ENCODE measurements at regions not wholly inside any gene's neighbourhood (a gene's known extent, or its start where the extent isn't known, plus 50 kb on each side); places are given as distances from the start of the nearest gene placed in this dataset.

DNA sequence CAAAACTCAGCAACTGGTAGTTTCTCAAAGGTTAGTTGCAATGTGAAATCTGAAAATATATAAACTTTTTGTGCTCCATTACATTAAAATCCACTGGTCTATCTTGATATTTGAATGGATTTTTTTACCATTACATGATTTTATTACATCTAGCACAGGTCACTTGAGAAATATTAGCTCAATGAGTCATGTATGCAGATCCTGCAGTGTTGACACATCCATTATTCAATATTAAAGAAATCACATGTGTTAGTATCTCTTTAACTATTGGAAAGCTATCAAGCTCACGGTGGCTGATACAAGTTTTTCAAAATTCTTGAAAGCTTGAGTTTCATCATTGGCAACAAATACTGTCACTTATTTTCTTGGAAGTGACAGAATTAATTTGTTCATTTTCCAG lies 373.9 kb upstream of the TSHZ3 start:
- no peaks in the 10 kb centered on the region for H3K79me2 ChIP-seq
- TF ChIP-seq EZH2 (IDR thresholded peaks at IDR 0.05; ENCODE audit: borderline replicate concordance) (no peak), EZH2phosphoT487 (IDR thresholded peaks at IDR 0.05; ENCODE audit: low read depth, severe bottlenecking, unreplicated experiment) (no peak), CTCF (IDR thresholded peaks at IDR 0.05; ENCODE audit: poor library complexity) (no peak)
- H3K9me3 ChIP-seq (ENCODE audit: low read depth), result no peaks in the 10 kb centered on the region
- no peaks in the 10 kb centered on the region for H3K4me1 ChIP-seq (ENCODE audit: insufficient read depth)
- H3K4me3 ChIP-seq, result no peak overlapping the region
- no peaks in the 10 kb centered on the region for H4K20me1 ChIP-seq (ENCODE audit: insufficient read depth, poor library complexity, severe bottlenecking)
- H3K9me2 ChIP-seq (replicated peaks; ENCODE audit: insufficient read depth), result no peaks in the 10 kb centered on the region
- H3K36me3 ChIP-seq (replicated peaks; ENCODE audit: insufficient read depth, low read depth), result no peaks in the 10 kb centered on the region
- no peak overlapping the region for H2AFZ ChIP-seq
- no peak overlapping the region for H3K27ac ChIP-seq
- DNase-seq (ENCODE audit: low spot score), result no peak
- 88% methylated on average over 1 of the region's 1 CpG for WGBS (ENCODE audit: low lambda C conversion rate, missing lambda C conversion rate)
- H3K27me3 ChIP-seq, result no peaks in the 10 kb centered on the region
- H3K4me2 ChIP-seq, result no peak overlapping the region

DNA sequence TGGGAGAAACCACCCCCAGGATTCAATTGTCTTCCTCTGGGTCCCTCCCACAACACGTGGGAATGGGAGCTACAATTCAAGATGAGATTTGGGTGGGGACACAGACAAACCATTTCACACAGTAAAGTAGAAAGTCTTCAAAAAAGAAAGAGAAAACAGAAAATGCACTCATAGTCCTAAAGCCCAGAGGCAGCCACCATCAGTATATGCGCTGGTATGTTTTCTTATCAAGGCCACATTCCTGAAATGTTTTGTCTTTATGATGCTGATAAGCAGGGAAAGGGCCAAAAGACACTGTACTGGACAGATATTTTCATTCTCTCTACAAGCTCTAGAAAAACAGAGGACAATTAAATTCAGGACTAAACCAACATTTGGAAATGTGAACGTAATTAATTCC lies 375.8 kb upstream of the TSHZ3 start:
- WGBS (ENCODE audit: low lambda C conversion rate, missing lambda C conversion rate), result 28% methylated on average over 3 of the region's 3 CpGs

GRCh38 chr19:31727536-31727935 lies 378.3 kb upstream of the TSHZ3 start:
- WGBS (ENCODE audit: low lambda C conversion rate, missing lambda C conversion rate), result 94% methylated on average over 10 of the region's 10 CpGs
- Histone ChIP-seq H2AFZ (no peak overlapping the region), H3K4me3 (no peak overlapping the region), H3K4me2 (no peak overlapping the region), H3K27ac (no peak overlapping the region), H3K79me2 (no peaks in the 10 kb centered on the region), H3K27me3 (no peaks in the 10 kb centered on the region), H3K9me3 (ENCODE audit: low read depth) (no peaks in the 10 kb centered on the region), H3K4me1 (ENCODE audit: insufficient read depth) (no peaks in the 10 kb centered on the region), H3K36me3 (replicated peaks; ENCODE audit: insufficient read depth, low read depth) (no peaks in the 10 kb centered on the region), H4K20me1 (ENCODE audit: insufficient read depth, poor library complexity, severe bottlenecking) (no peaks in the 10 kb centered on the region), H3K9me2 (replicated peaks; ENCODE audit: insufficient read depth) (no peaks in the 10 kb centered on the region)
- no peak for DNase-seq (ENCODE audit: low spot score)
- TF ChIP-seq EZH2phosphoT487 (IDR thresholded peaks at IDR 0.05; ENCODE audit: low read depth, severe bottlenecking, unreplicated experiment), result no peak
- no peak for TF ChIP-seq CTCF (IDR thresholded peaks at IDR 0.05; ENCODE audit: poor library complexity)
- no peak for TF ChIP-seq EZH2 (IDR thresholded peaks at IDR 0.05; ENCODE audit: borderline replicate concordance)

More for the DNA sequence above, 375.8 kb upstream of the TSHZ3 start:
- H3K9me3 ChIP-seq (ENCODE audit: low read depth), result no peaks in the 10 kb centered on the region
- H3K9me2 ChIP-seq (replicated peaks; ENCODE audit: insufficient read depth), result no peaks in the 10 kb centered on the region
- TF ChIP-seq EZH2 (IDR thresholded peaks at IDR 0.05; ENCODE audit: borderline replicate concordance) (no peak), CTCF (IDR thresholded peaks at IDR 0.05; ENCODE audit: poor library complexity) (no peak), EZH2phosphoT487 (IDR thresholded peaks at IDR 0.05; ENCODE audit: low read depth, severe bottlenecking, unreplicated experiment) (no peak)
- H3K4me1 ChIP-seq (ENCODE audit: insufficient read depth), result no peaks in the 10 kb centered on the region
- no peaks in the 10 kb centered on the region for H3K36me3 ChIP-seq (replicated peaks; ENCODE audit: insufficient read depth, low read depth)
- no peak overlapping the region for H3K4me3 ChIP-seq
- H3K27ac ChIP-seq, result no peak overlapping the region
- no peaks in the 10 kb centered on the region for H3K79me2 ChIP-seq
- H3K27me3 ChIP-seq, result no peaks in the 10 kb centered on the region
- H2AFZ ChIP-seq, result no peak overlapping the region
- H3K4me2 ChIP-seq, result no peak overlapping the region
- no peaks in the 10 kb centered on the region for H4K20me1 ChIP-seq (ENCODE audit: insufficient read depth, poor library complexity, severe bottlenecking)
- DNase-seq (ENCODE audit: low spot score), result peak; percentile 23

DNA sequence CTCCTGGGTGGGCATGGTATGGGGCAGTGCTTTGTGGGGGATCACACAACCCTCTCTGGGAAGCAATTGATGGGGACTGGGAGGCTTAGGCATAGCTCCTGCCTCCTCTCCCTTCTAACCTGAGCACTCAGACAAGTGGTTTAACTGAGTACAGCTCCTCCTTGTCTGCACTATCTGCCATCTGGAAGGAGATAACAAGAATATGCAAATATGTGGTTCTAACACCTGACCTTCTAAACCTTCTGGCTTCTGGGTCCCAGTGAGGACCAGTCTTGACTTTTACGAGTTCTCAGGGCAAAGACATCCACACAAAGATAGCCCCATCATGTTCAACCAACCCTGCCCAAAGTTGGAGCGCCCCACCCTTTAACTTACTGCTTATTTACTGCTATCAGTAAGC lies 381.0 kb upstream of the TSHZ3 start:
- WGBS (ENCODE audit: low lambda C conversion rate, missing lambda C conversion rate), result 73% methylated on average over 2 of the region's 2 CpGs
- Histone ChIP-seq H3K4me1 (ENCODE audit: insufficient read depth) (no peaks in the 10 kb centered on the region), H3K4me3 (no peak overlapping the region), H3K27ac (no peak overlapping the region), H3K36me3 (replicated peaks; ENCODE audit: insufficient read depth, low read depth) (no peaks in the 10 kb centered on the region), H3K79me2 (no peaks in the 10 kb centered on the region), H3K9me2 (replicated peaks; ENCODE audit: insufficient read depth) (no peaks in the 10 kb centered on the region), H4K20me1 (ENCODE audit: insufficient read depth, poor library complexity, severe bottlenecking) (no peaks in the 10 kb centered on the region), H3K27me3 (no peaks in the 10 kb centered on the region), H2AFZ (no peak overlapping the region), H3K4me2 (no peak overlapping the region), H3K9me3 (ENCODE audit: low read depth) (no peaks in the 10 kb centered on the region)
- no peak for DNase-seq (ENCODE audit: low spot score)
- no peak for TF ChIP-seq EZH2 (IDR thresholded peaks at IDR 0.05; ENCODE audit: borderline replicate concordance)
- TF ChIP-seq CTCF (IDR thresholded peaks at IDR 0.05; ENCODE audit: poor library complexity), result no peak
- no peak for TF ChIP-seq EZH2phosphoT487 (IDR thresholded peaks at IDR 0.05; ENCODE audit: low read depth, severe bottlenecking, unreplicated experiment)
